Parathyroid adenoma (tissue), 2 donors: ENCODE measurements at regions not wholly inside any gene's neighbourhood (a gene's known extent, or its start where the extent isn't known, plus 50 kb on each side); places are given as distances from the start of the nearest gene placed in this dataset.

Source experiments
- H2AFZ ChIP-seq: fragments of 300-600 bp; sonication (generic); one replicate; pipeline ENCODE4 v1.7.0; 2017; ENCODE audit warnings: antibody characterized with exemption, mild to moderate bottlenecking
- H3K27ac ChIP-seq: fragments of 300-600 bp; sonication (generic); one replicate; pipeline ENCODE4 v1.7.0; 2017
- H3K27me3 ChIP-seq: fragments of 300-600 bp; sonication (generic); one replicate; pipeline ENCODE4 v1.7.0; 2017; ENCODE audit warnings: low read length; ENCODE audit not compliant: control insufficient read depth, insufficient read depth
- H3K36me3 ChIP-seq: fragments of 300-600 bp; sonication (generic); one replicate; pipeline ENCODE4 v1.7.0; 2017; ENCODE audit warnings: low read length; ENCODE audit not compliant: control insufficient read depth, insufficient read depth
- H3K4me1 ChIP-seq: fragments of 300-600 bp; sonication (generic); one replicate; pipeline ENCODE4 v1.7.0; 2017; ENCODE audit warnings: control low read depth
- H3K4me2 ChIP-seq: fragments of 300-600 bp; sonication (generic); one replicate; pipeline ENCODE4 v1.7.0; 2017; ENCODE audit warnings: low read length
- H3K4me3 ChIP-seq: fragments of 300-600 bp; sonication (generic); one replicate; pipeline ENCODE4 v1.7.0; 2017; ENCODE audit warnings: low read depth, low read length
- H3K79me2 ChIP-seq: fragments of 300-600 bp; sonication (generic); one replicate; pipeline ENCODE4 v1.7.0; 2017; ENCODE audit warnings: control low read depth
- H3K9ac ChIP-seq: fragments of 300-600 bp; sonication (generic); one replicate; pipeline ENCODE4 v1.7.0; 2017; ENCODE audit warnings: mild to moderate bottlenecking
- H3K9me3 ChIP-seq: fragments of 300-600 bp; sonication (generic); one replicate; pipeline ENCODE4 v1.7.0; 2017; ENCODE audit warnings: low read length; ENCODE audit not compliant: control insufficient read depth
- TF ChIP-seq, protein P1 (sequence below): fragments of 300-600 bp; sonication (generic); IDR thresholded peaks from one replicate; pipeline ENCODE4 v1.7.0; 2017; ENCODE audit warnings: antibody characterized with exemption, mild to moderate bottlenecking
- donor health status: primary hyperparathyroidism.

GRCh38 chr7:138238734-138239659 is 162.7 kb downstream of the AKR1D1 start:
- Histone ChIP-seq H3K27ac (no peak overlapping the region), H3K27me3 (no peaks in the 10 kb centered on the region), H3K9me3 (no peaks in the 10 kb centered on the region), H3K79me2 (no peaks in the 10 kb centered on the region), H3K9ac (no peak overlapping the region), H3K4me1 (no peaks in the 10 kb centered on the region), H3K4me3 (no peak overlapping the region), H2AFZ (no peak overlapping the region), H3K36me3 (no peaks in the 10 kb centered on the region), H3K4me2 (no peak overlapping the region)
- TF ChIP-seq, protein P1, sequence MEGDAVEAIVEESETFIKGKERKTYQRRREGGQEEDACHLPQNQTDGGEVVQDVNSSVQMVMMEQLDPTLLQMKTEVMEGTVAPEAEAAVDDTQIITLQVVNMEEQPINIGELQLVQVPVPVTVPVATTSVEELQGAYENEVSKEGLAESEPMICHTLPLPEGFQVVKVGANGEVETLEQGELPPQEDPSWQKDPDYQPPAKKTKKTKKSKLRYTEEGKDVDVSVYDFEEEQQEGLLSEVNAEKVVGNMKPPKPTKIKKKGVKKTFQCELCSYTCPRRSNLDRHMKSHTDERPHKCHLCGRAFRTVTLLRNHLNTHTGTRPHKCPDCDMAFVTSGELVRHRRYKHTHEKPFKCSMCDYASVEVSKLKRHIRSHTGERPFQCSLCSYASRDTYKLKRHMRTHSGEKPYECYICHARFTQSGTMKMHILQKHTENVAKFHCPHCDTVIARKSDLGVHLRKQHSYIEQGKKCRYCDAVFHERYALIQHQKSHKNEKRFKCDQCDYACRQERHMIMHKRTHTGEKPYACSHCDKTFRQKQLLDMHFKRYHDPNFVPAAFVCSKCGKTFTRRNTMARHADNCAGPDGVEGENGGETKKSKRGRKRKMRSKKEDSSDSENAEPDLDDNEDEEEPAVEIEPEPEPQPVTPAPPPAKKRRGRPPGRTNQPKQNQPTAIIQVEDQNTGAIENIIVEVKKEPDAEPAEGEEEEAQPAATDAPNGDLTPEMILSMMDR, result no peak

DNA sequence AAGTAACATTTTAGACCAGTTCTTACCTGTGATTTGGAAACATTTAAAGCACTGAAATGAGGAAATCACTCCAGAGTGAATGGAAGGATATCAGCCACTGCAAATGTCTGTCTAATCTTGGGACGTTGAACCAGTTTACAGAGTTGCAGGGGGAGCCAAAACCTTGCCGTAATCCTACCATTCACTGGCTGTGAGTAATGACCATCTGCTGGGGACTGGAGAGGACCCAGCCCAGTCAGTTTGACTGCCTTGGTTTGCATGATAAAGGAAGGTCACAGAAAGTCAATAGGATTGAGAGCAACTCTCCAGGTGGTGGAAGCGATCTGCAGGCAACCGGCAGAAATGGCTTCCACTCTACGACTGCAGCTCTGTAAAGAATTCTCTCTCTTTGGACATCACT is 167.2 kb downstream of the AKR1D1 start:
- no peaks in the 10 kb centered on the region for H3K36me3 ChIP-seq
- H2AFZ ChIP-seq, result no peak overlapping the region
- H3K27ac ChIP-seq, result no peak overlapping the region
- no peak overlapping the region for H3K4me2 ChIP-seq
- no peak overlapping the region for H3K9ac ChIP-seq
- no peaks in the 10 kb centered on the region for H3K79me2 ChIP-seq
- no peaks in the 10 kb centered on the region for H3K9me3 ChIP-seq
- TF ChIP-seq, protein P1, result no peak
- H3K4me1 ChIP-seq, result no peaks in the 10 kb centered on the region
- H3K4me3 ChIP-seq, result no peak overlapping the region
- no peaks in the 10 kb centered on the region for H3K27me3 ChIP-seq

GRCh38 chr7:138243836-138244235 is 167.6 kb downstream of the AKR1D1 start:
- no peak overlapping the region for H3K9ac ChIP-seq
- no peaks in the 10 kb centered on the region for H3K79me2 ChIP-seq
- no peak overlapping the region for H3K4me3 ChIP-seq
- no peaks in the 10 kb centered on the region for H3K9me3 ChIP-seq
- H3K4me1 ChIP-seq, result no peaks in the 10 kb centered on the region
- TF ChIP-seq, protein P1, result no peak
- no peak overlapping the region for H3K4me2 ChIP-seq
- no peaks in the 10 kb centered on the region for H3K36me3 ChIP-seq
- H3K27me3 ChIP-seq, result no peaks in the 10 kb centered on the region
- H3K27ac ChIP-seq, result no peak overlapping the region
- no peak overlapping the region for H2AFZ ChIP-seq

GRCh38 chr7:138244606-138245005 is 168.3 kb downstream of the AKR1D1 start:
- no peaks in the 10 kb centered on the region for H3K9me3 ChIP-seq
- H3K4me3 ChIP-seq, result no peak overlapping the region
- H3K4me1 ChIP-seq, result no peaks in the 10 kb centered on the region
- no peaks in the 10 kb centered on the region for H3K79me2 ChIP-seq
- H2AFZ ChIP-seq, result no peak overlapping the region
- H3K4me2 ChIP-seq, result no peak overlapping the region
- no peak overlapping the region for H3K9ac ChIP-seq
- TF ChIP-seq, protein P1, result no peak
- H3K27ac ChIP-seq, result no peak overlapping the region
- no peaks in the 10 kb centered on the region for H3K27me3 ChIP-seq
- H3K36me3 ChIP-seq, result no peaks in the 10 kb centered on the region

DNA sequence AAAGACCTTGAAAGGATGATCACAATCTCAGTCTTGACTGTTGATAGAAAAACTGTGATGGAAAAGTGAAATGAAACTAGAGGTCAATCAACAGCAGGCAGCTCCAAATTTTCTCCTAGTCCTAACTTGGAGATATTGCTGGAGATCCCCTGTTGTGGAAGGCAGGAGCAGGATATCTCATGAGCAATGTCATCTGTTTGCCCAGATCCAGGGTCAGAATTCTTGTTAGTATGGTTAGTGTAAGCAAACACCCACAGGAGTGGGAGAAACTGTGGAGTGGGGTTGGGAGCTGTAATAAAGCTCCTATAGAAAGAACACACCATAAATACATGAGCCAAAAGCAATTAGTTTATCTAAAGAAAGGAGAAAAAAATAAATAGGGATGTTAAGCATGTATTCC is 169.0 kb downstream of the AKR1D1 start:
- H3K4me2 ChIP-seq, result no peak overlapping the region
- no peaks in the 10 kb centered on the region for H3K4me1 ChIP-seq
- no peaks in the 10 kb centered on the region for H3K36me3 ChIP-seq
- no peak overlapping the region for H3K27ac ChIP-seq
- H3K27me3 ChIP-seq, result no peaks in the 10 kb centered on the region
- no peak overlapping the region for H2AFZ ChIP-seq
- H3K9ac ChIP-seq, result no peak overlapping the region
- TF ChIP-seq, protein P1, result no peak
- no peaks in the 10 kb centered on the region for H3K79me2 ChIP-seq
- H3K9me3 ChIP-seq, result no peaks in the 10 kb centered on the region
- H3K4me3 ChIP-seq, result no peak overlapping the region
